SK-N-SH (cell line): ENCODE measurements at regions not wholly inside any gene's neighbourhood (a gene's known extent, or its start where the extent isn't known, plus 50 kb on each side); places are given as distances from the start of the nearest gene placed in this dataset.

Source experiments
- CTCF ChIA-PET: fragments of 300-600, 350-600 bp; formaldehyde crosslinking; extraction: SDS; loops from one replicate; lab custom pipeline; 2021; lab: Yijun Ruan, JAX
- POLR2A ChIA-PET: fragments of 350-600 bp; sonication (Branson Sonifier 250); formaldehyde crosslinking; extraction: SDS; loops from one replicate; lab custom pipeline; 2020; ENCODE audit warnings: antibody characterized with exemption, inconsistent platforms; lab: Yijun Ruan, JAX
- DNase-seq: peaks from one replicate; pipeline ENCODE4 v3.0.0; 2012
- H2AFZ ChIP-seq: fragments of 200-600 bp; sonication (generic); 2 replicates; pipeline ENCODE4 v1.8.1; 2016; ENCODE audit warnings: antibody characterized with exemption, mild to moderate bottlenecking, low read depth
- H3F3A ChIP-seq: fragments of 200-600 bp; sonication (generic); replicated peaks from 2 replicates; pipeline ENCODE3; 2016; ENCODE audit warnings: antibody characterized with exemption, mild to moderate bottlenecking; ENCODE audit not compliant: insufficient read depth
- H3K27ac ChIP-seq, 2 experiments: fragments of 200-500 bp in 1 of 2; fragments of 200-600 bp in 1 of 2; sonication (Bioruptor generic) in 1 of 2; sonication (generic), shearing (Covaris generic) in 1 of 2; 2 replicates each; pipeline versions ENCODE4 v1.5.1 to v1.6.1; 2014 to 2016; ENCODE audit warnings: low read depth in 2 of 2, inconsistent platforms in 1 of 2, low read length in 1 of 2, mild to moderate bottlenecking in 1 of 2, mixed read lengths in 1 of 2
- H3K27me3 ChIP-seq: fragments of 200-600 bp; sonication (generic), shearing (Covaris generic); 2 replicates; pipeline ENCODE4 v1.6.1; 2016; ENCODE audit warnings: mixed run types; ENCODE audit not compliant: insufficient read depth
- H3K36me3 ChIP-seq, 2 experiments: fragments of 200-500 bp in 1 of 2; fragments of 200-600 bp in 1 of 2; sonication (Bioruptor generic) in 1 of 2; sonication (generic) in 1 of 2; replicated peaks in 1 of 2; 2 replicates each; pipeline versions ENCODE3 to v1.5.1; 2014 to 2016; ENCODE audit warnings: low read length in 1 of 2, mild to moderate bottlenecking in 1 of 2; ENCODE audit not compliant: insufficient read depth in 2 of 2, control insufficient read depth in 1 of 2
- H3K4me1 ChIP-seq, 2 experiments: fragments of 200-500 bp in 1 of 2; fragments of 200-600 bp in 1 of 2; sonication (Bioruptor generic) in 1 of 2; sonication (generic), shearing (Covaris generic) in 1 of 2; 2 replicates each; pipeline versions ENCODE4 v1.5.1 to v1.6.1; 2014 to 2016; ENCODE audit warnings: low read depth in 1 of 2, low read length in 1 of 2, mixed run types in 1 of 2; ENCODE audit not compliant: insufficient read depth in 2 of 2, control insufficient read depth in 1 of 2
- H3K4me2 ChIP-seq: fragments of 200-600 bp; sonication (generic), shearing (Covaris generic); 2 replicates; pipeline ENCODE4 v1.6.1; 2017; ENCODE audit warnings: mixed run types
- H3K4me3 ChIP-seq, 2 experiments: fragments of 200-500 bp in 1 of 2; fragments of 200-600 bp in 1 of 2; sonication (Bioruptor generic) in 1 of 2; sonication (generic), shearing (Covaris generic) in 1 of 2; 2 replicates each; pipeline versions ENCODE4 v1.5.1 to v1.8.1; 2014 to 2016; ENCODE audit warnings: low read depth in 2 of 2, inconsistent platforms in 1 of 2, low read length in 1 of 2, mild to moderate bottlenecking in 1 of 2, mixed read lengths in 1 of 2, moderate library complexity in 1 of 2
- H3K79me2 ChIP-seq: fragments of 200-600 bp; sonication (generic); 2 replicates; pipeline ENCODE4 v1.8.1; 2017; ENCODE audit warnings: mild to moderate bottlenecking; ENCODE audit not compliant: insufficient read depth
- H3K9ac ChIP-seq: fragments of 200-600 bp; sonication (generic); 2 replicates; pipeline ENCODE4 v1.6.1; 2017; ENCODE audit warnings: mixed run types
- H3K9me2 ChIP-seq: fragments of 200-600 bp; sonication (generic); 2 replicates; pipeline ENCODE4 v1.6.1; 2017; ENCODE audit warnings: mixed run types
- H3K9me3 ChIP-seq: fragments of 200-600 bp; sonication (generic); 2 replicates; pipeline ENCODE4 v1.6.1; 2017; ENCODE audit warnings: mixed run types, mild to moderate bottlenecking, moderate library complexity
- H4K20me1 ChIP-seq: fragments of 200-600 bp; sonication (generic); 2 replicates; pipeline ENCODE4 v1.6.1; 2017; ENCODE audit warnings: mild to moderate bottlenecking, mixed run types; ENCODE audit not compliant: insufficient read depth
- EP300 ChIP-seq, 2 experiments: IDR thresholded peaks; 2 replicates each; pipeline versions ENCODE4 v1.4.0 to v1.6.1; 2012; ENCODE audit warnings: borderline replicate concordance in 1 of 2, low read depth in 1 of 2, low read length in 1 of 2
- EZH2phosphoT487 ChIP-seq: fragments of 200-600 bp; sonication (generic); IDR thresholded peaks from 2 replicates; pipeline ENCODE4 v1.6.1; 2017; ENCODE audit warnings: low read depth, mixed run types, mild to moderate bottlenecking, antibody characterized with exemption, moderate library complexity, borderline replicate concordance
- GABPA ChIP-seq: IDR thresholded peaks from 2 replicates; pipeline ENCODE4 v1.4.0; 2012; ENCODE audit warnings: low read depth, mild to moderate bottlenecking
- IRF3 ChIP-seq: fragments of 150-350 bp; IDR thresholded peaks from 2 replicates; pipeline ENCODE4 v1.6.1; 2016; ENCODE audit warnings: mild to moderate bottlenecking, low read depth, low read length
- JUND ChIP-seq: IDR thresholded peaks from 2 replicates; pipeline ENCODE4 v1.4.0; 2012
- MEF2A ChIP-seq: IDR thresholded peaks from 2 replicates; pipeline ENCODE4 v1.4.0; 2012; ENCODE audit warnings: low read depth, borderline replicate concordance
- NRF1 ChIP-seq: IDR thresholded peaks from 2 replicates; pipeline ENCODE4 v1.6.1; 2012; ENCODE audit warnings: low read depth, mild to moderate bottlenecking, low read length
- POLR2AphosphoS5 ChIP-seq: IDR thresholded peaks from 2 replicates; pipeline ENCODE4 v1.6.1; 2012; ENCODE audit warnings: low read depth, low read length
- RCOR1 ChIP-seq: fragments of 150-350 bp; IDR thresholded peaks from 2 replicates; pipeline ENCODE4 v1.6.1; 2017; ENCODE audit warnings: antibody characterized with exemption, low read length
- RFX5 ChIP-seq: IDR thresholded peaks from 2 replicates; pipeline ENCODE4 v1.6.1; 2012; ENCODE audit warnings: mild to moderate bottlenecking, improper control_type of control experiment, low read length
- RXRA ChIP-seq: IDR thresholded peaks from 2 replicates; pipeline ENCODE4 v1.4.0; 2012; ENCODE audit warnings: low read depth, mild to moderate bottlenecking, borderline replicate concordance
- SIN3A ChIP-seq: IDR thresholded peaks from 2 replicates; pipeline ENCODE4 v1.6.1; 2012; ENCODE audit warnings: low read depth, mild to moderate bottlenecking, low read length, moderate library complexity, borderline replicate concordance
- TCF12 ChIP-seq: IDR thresholded peaks from 2 replicates; pipeline ENCODE4 v1.4.0; 2012
- USF1 ChIP-seq: IDR thresholded peaks from 2 replicates; pipeline ENCODE4 v1.4.0; 2012; ENCODE audit warnings: low read depth, borderline replicate concordance
- USF2 ChIP-seq: fragments of 150-350 bp; IDR thresholded peaks from 2 replicates; pipeline ENCODE4 v1.6.1; 2017; ENCODE audit warnings: antibody characterized with exemption, low read length, low read depth, borderline replicate concordance
- YY1 ChIP-seq: IDR thresholded peaks from 2 replicates; pipeline ENCODE4 v1.4.0; 2012; ENCODE audit warnings: low read depth, mild to moderate bottlenecking
- ZBTB33 ChIP-seq: IDR thresholded peaks from 2 replicates; pipeline ENCODE4 v1.4.0; 2012; ENCODE audit warnings: low read depth, borderline replicate concordance
- WGBS: methylation state at CpG from one replicate; pipeline ENCODE4 v1.1.6; 2017; ENCODE audit warnings: low lambda C conversion rate; 5-methylcytosine and 5-hydroxymethylcytosine counted together

- Histone ChIP-seq H3K9me3 (no peaks in the 10 kb centered on the region), H3K9me2 (no peaks in the 10 kb centered on the region), H3K36me3 (no peaks in the 10 kb centered on the region), H3K4me3 (no peak overlapping the region), H3K27ac (no peak overlapping the region), H4K20me1 (no peaks in the 10 kb centered on the region), H3K4me2 (no peak overlapping the region), H3K79me2 (no peaks in the 10 kb centered on the region), H3K4me1 (no peaks in the 10 kb centered on the region), H2AFZ (no peak overlapping the region; the same call in 1 of the 2 replicates), H3K27me3 (no peaks in the 10 kb centered on the region), H3F3A (no peaks in the 10 kb centered on the region), H3K9ac (no peak overlapping the region)
- TF ChIP-seq IRF3 (no peak), SIN3A (no peak), EZH2phosphoT487 (no peak), RXRA (no peak), USF2 (no peak), GABPA (no peak), RFX5 (no peak), RCOR1 (no peak), ZBTB33 (no peak), TCF12 (no peak), YY1 (no peak), EP300 (IDR thresholded peaks at IDR 0.05; ENCODE audit: borderline replicate concordance in 1 of 2, low read depth in 1 of 2, low read length in 1 of 2) (no peak), USF1 (no peak), NRF1 (no peak), POLR2AphosphoS5 (no peak), MEF2A (no peak), JUND (no peak)
- DNase-seq, result no peak
- 67% methylated on average over 4 of the region's 4 CpGs for WGBS
- ChIA-PET POLR2A (no interaction called here), CTCF (interaction anchor here (0.9 kb wide), 1 partner anchor 33 kb away, joined by 3 read pairs; no protein-coding TSS in a partner anchor)
These were observed 78.2 kb upstream of the GBE1 start for GRCh38 chr3:81839504-81840094.
